GM12878 (cell line): ENCODE measurements at regions not wholly inside any gene's neighbourhood (a gene's known extent, or its start where the extent isn't known, plus 50 kb on each side); places are given as distances from the start of the nearest gene placed in this dataset.
"Not testable (repeated sequence)": the region's sequence is repeated elsewhere in the genome, so short reads cannot be mapped to it uniquely, and the experiment has no call there.

ENCODE experiments used
- ATAC-seq: fragments of 200-7000 bp; cut with Tn5 transposase; 3 replicates; pipeline ENCODE4 v1.9.1; 2020; ENCODE audit warnings: mild to moderate bottlenecking, moderate library complexity
- BruUV-seq: library from RNA; stranded (reverse); fragments of 400-500 nt; replicated peaks from 2 replicates; lab custom pipeline; 2021; lab: Mats Ljungman, UMichigan
- CTCF ChIA-PET: fragments of 300-600 bp; sonication (Branson Sonifier 250); formaldehyde crosslinking; extraction: SDS; loops from one replicate; lab custom pipeline; 2021; ENCODE audit warnings: inconsistent platforms; lab: Yijun Ruan, JAX
- POLR2A ChIA-PET: fragments of 350-600 bp; formaldehyde crosslinking; extraction: SDS; loops from one replicate; lab custom pipeline; 2021; ENCODE audit warnings: inconsistent platforms; lab: Charles Lee
- RAD21 ChIA-PET: fragments of 300-600 bp; sonication (Branson Sonifier 250); formaldehyde crosslinking; loops from one replicate; lab custom pipeline; 2023; ENCODE audit warnings: antibody characterized with exemption; ENCODE audit not compliant: unreplicated experiment; lab: Charles Lee
- SMC1A ChIA-PET: fragments of 300-600 bp; sonication (Branson Sonifier 250); formaldehyde crosslinking; loops from one replicate; lab custom pipeline; 2023; ENCODE audit not compliant: unreplicated experiment, uncharacterized antibody; lab: Charles Lee
- DNase-seq: peaks from one replicate; pipeline ENCODE4 v3.0.0-alpha.2; 2011; ENCODE audit warnings: low read depth, low spot score
- FAIRE-seq: peaks from 3 replicates; lab custom pipeline; 2011; peaks lifted over from hg19 to GRCh38; lab: Jason Lieb, UNC
- H2AFZ ChIP-seq: 2 replicates; pipeline ENCODE4 v1.6.0; 2011; ENCODE audit warnings: low read depth, low read length, control low read depth; ENCODE audit not compliant: control insufficient read depth
- H3K27ac ChIP-seq: 2 replicates; pipeline ENCODE4 v1.5.1; 2011; ENCODE audit warnings: control low read depth; ENCODE audit not compliant: control insufficient read depth, insufficient read depth
- H3K27me3 ChIP-seq, 2 experiments: replicated peaks in 1 of 2; 2 replicates each; pipeline versions ENCODE4 v1.6.0 to v1.6.1; 2011; ENCODE audit warnings: low read length in 1 of 2; ENCODE audit not compliant: control insufficient read depth in 2 of 2, insufficient read depth in 2 of 2
- H3K36me3 ChIP-seq, 2 experiments: 2 replicates each; pipeline ENCODE4 v1.5.1; 2011; ENCODE audit warnings: low read length in 1 of 2; ENCODE audit not compliant: control insufficient read depth in 2 of 2, insufficient read depth in 2 of 2
- H3K4me1 ChIP-seq: 2 replicates; pipeline ENCODE4 v1.6.1; 2011; ENCODE audit warnings: mild to moderate bottlenecking, low read length, moderate library complexity, mixed read lengths; ENCODE audit not compliant: control insufficient read depth, insufficient read depth
- H3K4me2 ChIP-seq: 2 replicates; pipeline ENCODE4 v1.6.0; 2011; ENCODE audit warnings: control low read depth; ENCODE audit not compliant: control insufficient read depth, insufficient read depth
- H3K4me3 ChIP-seq: fragments of 200-600 bp; sonication (generic); 2 replicates; pipeline ENCODE4 v1.5.1; 2016
- H3K79me2 ChIP-seq: 2 replicates; pipeline ENCODE4 v1.6.0; 2011; ENCODE audit warnings: low read length; ENCODE audit not compliant: control insufficient read depth, insufficient read depth
- H3K9ac ChIP-seq: 2 replicates; pipeline ENCODE4 v1.8.0; 2011; ENCODE audit warnings: low read length, control low read depth, mixed read lengths; ENCODE audit not compliant: control insufficient read depth, insufficient read depth
- H3K9me3 ChIP-seq: replicated peaks from 3 replicates; pipeline ENCODE4 v1.5.1; 2011; ENCODE audit warnings: mild to moderate bottlenecking, low read length; ENCODE audit not compliant: control insufficient read depth, insufficient read depth
- H4K20me1 ChIP-seq: 2 replicates; pipeline ENCODE4 v1.6.0; 2011; ENCODE audit not compliant: control insufficient read depth, insufficient read depth
- WRNIP1 ChIP-seq: IDR thresholded peaks from 2 replicates; pipeline ENCODE4 v1.6.1; 2011; ENCODE audit warnings: low read depth, low read length, improper control_type of control experiment, borderline replicate concordance
- WGBS: methylation state at CpG from one replicate; pipeline ENCODE4 v1.1.6; 2016; ENCODE audit warnings: low lambda C conversion rate; ENCODE audit not compliant: insufficient replicate concordance, insufficient coverage; ENCODE audit errors: missing lambda C conversion rate; 5-methylcytosine and 5-hydroxymethylcytosine counted together
- in situ Hi-C: fragments of 300-500 bp; cut with MboI; formaldehyde crosslinking; loops from 9 replicates; pipeline ENCODE4 v1.14.3; 2018; ENCODE audit warnings: mixed read lengths
- intact Hi-C: fragments of 100-400 bp; cut with micrococcal nuclease; formaldehyde crosslinking; loops from one replicate; pipeline ENCODE4 v1.14.2; 2022; ENCODE audit not compliant: unreplicated experiment

- FAIRE-seq (no peak), DNase-seq (no peak), ATAC-seq (no peak)
- no peaks in the 10 kb centered on the region for H4K20me1 ChIP-seq
- H3K27me3 ChIP-seq, result no peaks in the 10 kb centered on the region
- ChIA-PET POLR2A (interaction anchor here (0.6 kb wide), 1 partner anchor 1864 kb away, joined by 4 read pairs; no protein-coding TSS in a partner anchor), SMC1A (no interaction called here), RAD21 (no interaction called here), CTCF (no interaction called here)
- no peak for TF ChIP-seq WRNIP1
- BruUV-seq, result no TSS peak
- H3K27ac ChIP-seq, result no peak overlapping the region
- in situ Hi-C loops (no loop called here), intact Hi-C loops (no loop called here)
- no peaks in the 10 kb centered on the region for H3K36me3 ChIP-seq
- no peak overlapping the region for H3K4me2 ChIP-seq
- no peaks in the 10 kb centered on the region for H3K9me3 ChIP-seq
- H3K4me3 ChIP-seq, result no peak overlapping the region
- H3K79me2 ChIP-seq, result no peaks in the 10 kb centered on the region
- no peak overlapping the region for H3K9ac ChIP-seq
- no peak overlapping the region for H2AFZ ChIP-seq
- 0% methylated on average over 5 of the region's 5 CpGs for WGBS
- no peaks in the 10 kb centered on the region for H3K4me1 ChIP-seq
Measured at GRCh38 chr7:90067171-90067570, 87.1 kb upstream of the STEAP1 start.

- ATAC-seq, H3K27ac ChIP-seq, BruUV-seq, H3K27me3 ChIP-seq, H3K9ac ChIP-seq, CTCF ChIA-PET, H3K79me2 ChIP-seq, SMC1A ChIA-PET, in situ Hi-C loops, H3K4me1 ChIP-seq, RAD21 ChIA-PET, H3K4me3 ChIP-seq, H3K9me3 ChIP-seq, H2AFZ ChIP-seq, FAIRE-seq, POLR2A ChIA-PET, H3K36me3 ChIP-seq, DNase-seq, intact Hi-C loops, H3K4me2 ChIP-seq, H4K20me1 ChIP-seq: not testable (repeated sequence)
- 25% methylated on average over 4 of the region's 4 CpGs for WGBS
Measured at GRCh38 chr7:90070238-90070637, 84.0 kb upstream of the STEAP1 start.
